ENCODE measurements at regions not wholly inside any gene's neighbourhood (a gene's known extent, or its start where the extent isn't known, plus 50 kb on each side); places are given as distances from the start of the nearest gene placed in this dataset.

DNA sequence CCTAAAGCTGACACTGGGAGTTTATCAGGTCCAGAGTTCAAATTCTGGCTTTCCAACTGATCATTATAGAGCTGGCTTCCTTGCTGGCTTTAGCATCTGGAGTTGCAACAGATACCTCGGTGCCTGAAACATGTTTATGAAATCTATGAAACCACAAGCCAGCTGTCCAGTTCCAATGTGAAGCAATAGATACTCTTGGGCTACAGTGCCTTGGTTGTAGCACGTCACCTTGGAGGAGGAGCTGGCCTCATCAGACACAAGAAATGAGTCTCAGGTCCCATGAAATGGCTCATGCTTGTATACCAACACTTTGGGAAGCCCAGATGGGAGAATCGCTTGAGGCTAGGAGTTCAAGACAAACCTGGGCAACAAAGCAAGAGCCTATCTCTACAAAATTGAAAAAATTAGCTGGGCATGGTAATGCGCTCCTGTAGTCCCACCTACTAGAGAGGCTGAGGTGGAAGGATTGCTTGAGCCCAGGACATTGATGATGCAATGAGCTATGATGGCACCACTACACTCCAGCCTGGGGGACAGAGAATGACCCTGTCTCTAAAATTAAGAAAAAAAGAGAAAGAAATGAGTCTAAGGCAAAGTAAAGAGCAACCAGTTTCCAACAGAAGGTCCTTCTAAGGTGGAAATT lies 132.5 kb upstream of the ZNF648 start:
- DNase-seq (ENCODE audit: low read depth): peak; percentile 84

DNA sequence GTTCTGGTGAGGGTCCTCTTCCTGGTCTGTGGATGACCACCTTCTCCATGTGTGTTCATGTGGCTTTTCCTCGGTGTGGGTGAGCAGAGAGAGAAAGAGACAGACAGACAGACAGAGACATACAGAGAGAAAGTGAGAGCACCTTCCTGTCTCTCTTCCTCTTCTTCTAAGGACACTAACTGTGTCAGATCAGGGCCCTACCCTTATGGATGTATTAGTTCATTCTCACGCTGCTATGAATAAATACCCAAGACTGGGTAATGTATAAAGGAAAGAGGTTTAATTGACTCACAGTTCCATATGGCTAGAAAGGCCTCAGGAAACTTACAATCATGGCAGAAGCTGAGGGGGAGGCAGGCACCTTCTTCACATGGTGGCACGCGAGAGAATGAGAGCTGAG lies 131.5 kb upstream of the ZNF648 start:
- no peak for DNase-seq (ENCODE audit: low read depth)

DNA sequence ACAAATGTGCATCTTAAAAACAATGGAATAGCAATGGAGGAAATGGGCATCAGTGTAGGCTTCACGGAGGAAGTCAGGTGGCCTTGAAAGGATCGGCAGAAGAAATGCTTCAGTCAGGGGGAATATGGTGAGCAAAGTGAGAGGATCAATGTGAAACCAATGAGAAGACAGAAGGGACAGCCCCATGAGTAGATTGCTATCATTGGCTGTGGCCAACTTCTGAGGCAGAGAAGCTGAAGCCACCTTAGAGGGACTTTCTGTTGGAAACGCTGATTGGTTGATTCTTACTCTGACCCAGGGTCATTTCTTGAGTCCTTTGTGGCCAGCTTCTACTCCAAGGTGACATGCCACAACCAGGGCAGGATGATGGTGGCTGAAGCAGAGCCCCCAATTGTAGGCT lies 130.7 kb upstream of the ZNF648 start:
- DNase-seq (ENCODE audit: low read depth): no peak

DNA sequence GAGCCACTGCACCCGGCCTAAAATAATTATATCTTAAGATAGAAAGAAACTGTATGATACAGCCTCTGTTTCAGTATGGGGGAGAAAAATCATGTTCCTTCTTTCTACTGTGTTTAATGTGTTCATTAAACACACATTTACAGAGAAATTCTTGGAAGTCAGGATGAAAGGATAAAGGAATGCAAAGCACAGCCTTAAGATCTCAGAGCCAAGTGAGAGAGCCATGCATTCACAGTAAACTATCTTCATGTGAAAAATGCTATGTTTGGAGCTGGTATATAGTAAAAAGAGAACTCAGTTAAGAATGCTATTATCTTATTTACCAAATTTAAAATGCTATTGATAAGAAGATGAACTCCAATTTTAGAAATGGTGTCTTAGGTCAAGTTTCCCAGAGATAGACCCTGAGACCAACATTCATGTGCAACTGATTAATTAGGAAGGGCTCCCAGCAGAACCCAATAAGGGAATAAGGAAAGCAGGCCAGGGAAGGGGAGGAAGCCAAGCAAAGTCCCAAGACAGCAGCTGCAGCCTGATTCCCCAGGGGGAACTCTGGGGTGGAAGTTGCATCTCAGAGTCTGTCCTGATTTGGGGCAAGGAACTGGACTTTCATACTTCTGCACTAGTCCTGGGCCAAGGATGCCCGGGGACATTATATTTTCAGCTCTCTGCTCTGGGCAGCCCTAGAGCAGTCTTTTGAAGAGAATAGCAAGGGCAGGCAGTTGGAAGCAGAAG lies 130.0 kb upstream of the ZNF648 start:
- DNase-seq (ENCODE audit: low read depth): no peak

DNA sequence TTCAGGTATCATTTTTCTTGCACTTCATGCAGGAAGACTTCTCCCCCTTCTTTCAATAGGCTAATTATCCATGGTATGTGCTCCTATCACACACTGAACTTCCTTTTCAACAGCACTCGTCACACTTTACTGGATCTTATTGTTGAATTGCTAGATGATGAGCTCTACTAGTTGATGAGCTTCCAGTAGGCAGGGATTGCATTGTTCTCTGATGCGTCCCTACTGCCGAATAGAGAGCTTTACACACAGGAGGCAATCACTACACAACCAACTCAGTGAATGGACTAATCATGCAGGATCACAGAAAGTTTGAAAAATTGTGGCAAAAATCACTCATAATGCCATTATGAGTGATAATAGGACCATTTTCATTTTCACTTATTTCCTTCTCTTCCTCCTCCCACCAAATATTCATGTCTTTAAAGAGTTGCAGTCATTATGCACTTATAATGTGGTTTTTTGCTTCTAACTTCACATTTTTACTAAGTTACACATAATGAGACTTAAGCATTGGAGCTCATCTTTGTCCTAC lies 128.1 kb upstream of the ZNF648 start:
- no peak for DNase-seq (ENCODE audit: low read depth)

DNA sequence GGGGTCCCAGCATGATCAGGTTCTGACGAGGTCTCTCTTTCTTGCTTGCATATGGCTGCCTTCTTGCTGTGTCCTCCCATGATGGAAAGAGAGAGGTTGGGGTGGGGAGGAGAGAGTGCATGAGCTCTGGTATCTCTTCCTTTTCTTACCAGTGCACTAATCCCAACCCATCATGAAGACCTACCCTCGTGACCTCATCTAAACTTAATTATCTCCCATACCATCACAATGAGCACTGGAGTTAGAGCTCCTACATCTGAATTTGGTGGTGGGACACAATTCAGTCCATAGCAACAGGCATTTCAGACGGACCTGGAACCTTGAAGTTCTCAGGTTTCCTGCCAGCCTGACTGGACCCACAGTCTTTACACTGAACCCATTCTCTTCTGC lies 125.2 kb upstream of the ZNF648 start:
- DNase-seq (ENCODE audit: low read depth): no peak

DNA sequence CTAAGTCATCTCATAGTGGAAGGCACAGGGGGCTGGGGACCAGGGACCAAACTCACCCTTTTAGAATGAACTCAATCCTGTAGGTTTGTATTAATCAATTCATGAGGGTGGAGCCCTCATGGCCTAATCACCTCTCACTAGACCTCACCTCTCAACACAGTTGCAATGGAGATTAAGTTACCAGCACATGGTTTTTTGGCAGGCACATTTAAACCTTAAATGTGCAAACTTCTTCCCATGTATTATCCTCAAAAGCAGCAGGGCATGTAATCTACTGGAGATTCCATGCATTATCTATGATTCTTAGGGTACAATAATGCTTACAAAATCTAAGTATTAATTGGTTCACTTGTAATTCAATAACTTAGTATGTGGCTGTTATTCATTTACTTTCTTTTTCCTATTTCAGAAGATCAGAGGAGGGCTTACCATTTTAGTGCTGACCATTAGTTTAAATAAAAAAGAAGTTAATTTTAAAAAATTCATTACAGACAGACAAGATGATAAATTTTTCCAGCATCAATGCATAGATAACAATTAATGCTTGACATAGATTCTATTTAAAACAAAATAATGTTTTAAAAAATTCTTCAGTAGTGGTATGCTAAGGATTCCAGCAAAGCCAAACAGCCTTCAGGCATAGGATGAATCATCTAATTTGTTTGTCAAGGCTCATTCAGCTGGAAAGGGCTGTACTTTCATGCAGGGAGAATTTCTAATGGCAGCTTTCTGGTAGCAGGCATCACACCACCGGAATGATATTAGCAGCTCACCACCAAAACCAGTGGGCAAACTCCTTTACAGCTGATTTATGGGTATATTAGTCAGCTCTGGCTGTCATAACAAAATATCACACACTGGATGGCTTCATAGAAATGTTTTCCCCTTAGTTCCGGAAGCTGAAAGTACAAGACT lies 124.6 kb upstream of the ZNF648 start:
- DNase-seq (ENCODE audit: low read depth): peak; percentile 94

DNA sequence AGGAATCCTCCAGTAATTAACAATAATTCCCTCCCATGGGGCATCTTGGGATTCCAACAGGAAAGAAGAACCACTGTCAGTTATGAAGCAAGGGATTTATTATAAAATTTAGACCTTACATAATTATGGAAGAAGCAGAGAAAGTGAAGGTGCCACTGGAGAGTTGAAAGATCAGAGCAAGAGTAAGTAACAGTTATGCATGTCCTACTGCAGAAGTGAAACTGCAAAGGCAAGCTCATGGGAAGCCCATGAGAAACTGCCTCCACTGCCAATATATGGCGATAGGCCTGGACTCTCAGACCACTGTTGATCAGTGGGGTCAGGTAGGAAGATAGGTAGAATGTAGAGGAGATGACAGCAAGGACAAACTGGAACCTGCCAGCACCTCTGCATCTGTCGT lies 123.6 kb upstream of the ZNF648 start:
- no peak for DNase-seq (ENCODE audit: low read depth)

DNA sequence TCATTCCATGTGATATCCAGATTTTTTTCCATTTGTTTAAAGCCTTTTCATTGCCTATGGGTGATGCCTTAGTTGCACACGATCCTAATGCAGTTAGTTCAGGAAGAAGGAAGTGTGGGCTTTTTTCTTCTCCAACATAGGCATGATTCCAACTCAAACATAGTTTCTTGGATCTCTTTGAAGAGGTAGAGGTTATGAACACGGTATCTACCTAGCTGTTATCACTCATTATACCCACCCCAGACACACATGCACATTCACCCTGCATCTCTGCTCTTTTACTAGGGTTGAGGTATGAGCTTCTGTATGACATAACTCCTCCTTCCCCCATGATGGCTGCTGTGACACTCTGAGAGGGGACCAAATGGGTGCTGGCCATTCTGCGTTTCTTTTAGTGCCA lies 122.1 kb upstream of the ZNF648 start:
- no peak for DNase-seq (ENCODE audit: low read depth)

DNA sequence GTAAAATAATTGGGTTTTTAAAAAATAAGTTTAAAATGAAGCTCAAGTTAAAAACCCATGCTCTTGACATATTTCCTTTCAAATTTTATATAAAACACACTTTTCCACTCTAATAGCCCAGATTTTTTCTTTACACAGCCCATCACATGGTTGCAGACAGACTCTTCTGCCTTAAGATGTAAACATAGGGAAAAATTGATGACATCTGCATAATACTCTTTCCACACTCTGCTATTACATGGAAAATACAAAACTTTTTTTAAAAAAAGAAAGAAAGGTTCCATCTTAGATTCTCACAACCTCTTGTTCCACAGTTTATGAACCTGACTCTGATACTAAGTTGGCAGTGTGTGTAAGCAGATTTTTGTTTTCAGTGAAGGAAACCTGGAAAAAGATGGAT lies 120.8 kb upstream of the ZNF648 start:
- DNase-seq (ENCODE audit: low read depth): no peak

DNA sequence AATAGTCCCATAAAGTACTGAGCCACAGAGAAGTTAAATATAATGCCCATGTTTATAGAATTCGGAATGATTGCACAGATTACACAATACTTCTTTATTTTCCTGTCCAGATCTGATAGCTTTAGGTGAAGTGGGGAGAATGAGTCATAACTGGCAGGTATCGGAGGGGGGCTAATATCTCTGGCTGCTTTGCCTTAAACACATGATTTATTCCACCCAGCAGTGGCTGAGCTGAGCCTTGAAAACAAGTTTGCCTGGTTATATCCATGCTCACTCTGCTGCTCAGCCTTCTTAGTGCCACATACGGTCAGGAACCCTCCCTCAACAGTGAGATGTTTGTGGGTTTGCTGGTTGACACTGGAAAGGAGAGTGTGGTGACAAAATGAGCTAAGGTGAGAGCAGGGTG lies 119.7 kb upstream of the ZNF648 start:
- DNase-seq (ENCODE audit: low read depth): no peak

DNA sequence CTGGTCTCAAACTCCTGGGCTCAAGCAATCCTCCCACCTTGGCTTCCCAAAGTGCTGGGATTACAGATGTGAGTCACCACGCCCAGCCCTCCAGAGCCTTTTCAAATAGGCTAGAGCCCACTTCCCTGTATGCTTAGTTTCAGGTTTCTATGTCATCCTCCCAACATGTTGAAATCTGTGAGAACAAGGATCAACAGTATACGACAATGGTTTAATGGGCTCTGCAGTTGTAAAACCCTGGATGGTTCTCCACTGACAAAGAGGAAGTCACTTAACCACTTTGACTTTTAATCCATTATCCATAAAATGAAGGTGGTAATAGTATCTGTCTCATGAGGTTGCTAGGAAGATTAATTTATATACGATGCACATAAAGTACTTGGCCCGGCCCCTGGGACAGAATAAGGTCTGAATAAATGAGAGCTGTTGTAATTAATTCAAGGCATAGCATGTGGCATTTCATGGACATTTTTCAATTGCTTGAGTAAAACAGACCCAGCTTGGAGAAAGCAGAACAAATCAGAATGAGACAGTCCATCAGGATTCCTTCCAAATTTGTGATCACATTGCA lies 113.9 kb upstream of the ZNF648 start:
- DNase-seq (ENCODE audit: low read depth): no peak

DNA sequence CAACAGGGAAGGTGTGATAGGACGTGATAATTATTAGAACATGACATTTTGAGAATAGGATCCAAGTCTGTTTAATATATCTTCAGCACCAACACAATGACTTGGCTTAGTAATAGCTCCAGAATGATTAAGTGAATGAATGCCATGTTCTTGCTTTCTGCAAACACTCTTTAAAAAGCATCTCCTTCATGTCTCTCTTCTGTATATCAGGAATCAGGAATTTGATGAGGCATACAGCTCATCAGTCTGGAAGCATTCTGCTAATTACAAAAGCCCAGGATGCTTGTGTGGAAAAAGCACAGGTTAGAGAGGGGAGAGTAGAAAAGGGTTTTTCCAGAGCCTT lies 113.0 kb upstream of the ZNF648 start:
- DNase-seq (ENCODE audit: low read depth): no peak

DNA sequence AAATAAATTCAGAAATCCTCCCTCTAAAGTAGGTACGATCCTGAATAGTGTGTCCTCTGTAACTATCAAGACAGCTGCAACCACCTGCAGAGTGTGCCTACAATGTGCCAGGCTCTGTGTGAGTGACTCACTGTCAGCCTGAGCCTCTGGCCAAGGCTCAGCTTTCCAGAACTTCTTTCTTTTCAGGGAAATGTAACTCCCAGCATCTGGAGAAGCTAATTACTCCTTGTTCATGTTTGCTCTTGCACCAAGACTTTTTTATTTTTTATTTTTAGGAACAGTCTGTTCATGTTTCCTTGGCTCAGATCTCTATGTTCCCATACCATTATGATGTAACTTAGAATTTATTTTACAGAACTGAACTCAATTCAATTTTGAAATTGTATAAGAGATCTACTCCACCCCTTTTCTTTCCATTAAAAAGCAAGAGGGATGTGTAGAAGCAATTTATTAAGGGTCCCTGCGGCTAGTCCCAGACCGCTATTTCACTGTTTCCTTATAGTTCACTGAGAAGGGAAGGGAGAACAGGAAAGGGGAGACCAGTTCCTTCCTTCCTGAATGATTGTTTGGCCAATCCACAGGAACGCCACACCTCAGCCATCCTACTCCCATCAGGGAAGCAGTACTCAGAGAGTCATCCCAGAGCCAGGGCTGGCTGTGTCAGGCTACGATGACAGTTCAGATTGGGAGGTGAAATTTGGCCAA lies 112.4 kb upstream of the ZNF648 start:
- DNase-seq (ENCODE audit: low read depth): no peak

DNA sequence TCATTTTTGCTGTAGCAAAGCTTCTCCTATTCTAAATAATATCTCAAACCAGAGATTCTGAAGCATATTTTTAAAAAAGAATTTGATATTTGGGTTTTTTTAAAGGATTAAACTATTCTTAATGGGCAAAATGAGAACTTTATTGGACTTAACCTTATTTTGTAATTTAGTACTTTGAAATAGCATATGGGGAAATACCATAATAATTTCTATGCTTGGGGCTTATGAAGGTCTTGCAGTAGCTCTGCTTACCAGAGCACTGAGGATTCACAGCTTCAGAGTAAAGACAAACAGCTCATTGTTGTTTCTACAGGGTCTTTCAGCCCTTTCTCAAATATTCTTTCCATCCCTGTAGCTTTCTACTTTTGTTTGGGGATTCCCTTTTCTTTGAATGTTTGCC lies 111.2 kb upstream of the ZNF648 start:
- DNase-seq (ENCODE audit: low read depth): no peak

DNA sequence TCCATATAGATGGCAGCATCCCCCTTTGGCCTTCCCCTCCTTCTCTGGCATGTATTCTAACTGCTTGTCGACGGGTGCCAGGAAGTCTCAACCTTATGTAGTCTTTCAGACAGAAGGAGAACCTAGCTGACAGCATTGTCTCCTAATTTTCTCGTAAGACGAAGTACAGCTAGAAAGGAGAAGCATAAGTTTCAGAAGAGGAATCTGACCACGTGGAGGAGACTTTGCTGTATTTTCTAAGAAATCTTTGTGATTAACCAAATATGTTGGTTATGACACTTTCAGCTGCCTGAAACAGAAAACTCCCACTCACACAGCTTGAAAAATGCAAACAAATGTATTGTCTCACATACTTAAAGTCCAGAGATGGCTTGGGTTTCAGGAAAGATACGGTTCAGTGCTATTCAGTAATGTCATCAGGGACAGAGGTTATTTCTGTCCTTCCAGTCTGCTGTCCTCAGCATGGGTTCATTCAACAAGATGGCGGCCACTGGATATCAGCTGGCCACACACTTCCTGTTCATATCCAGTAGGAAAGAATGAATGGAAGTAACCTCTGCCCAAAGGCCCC lies 109.5 kb upstream of the ZNF648 start:
- DNase-seq (ENCODE audit: low read depth): no peak

DNA sequence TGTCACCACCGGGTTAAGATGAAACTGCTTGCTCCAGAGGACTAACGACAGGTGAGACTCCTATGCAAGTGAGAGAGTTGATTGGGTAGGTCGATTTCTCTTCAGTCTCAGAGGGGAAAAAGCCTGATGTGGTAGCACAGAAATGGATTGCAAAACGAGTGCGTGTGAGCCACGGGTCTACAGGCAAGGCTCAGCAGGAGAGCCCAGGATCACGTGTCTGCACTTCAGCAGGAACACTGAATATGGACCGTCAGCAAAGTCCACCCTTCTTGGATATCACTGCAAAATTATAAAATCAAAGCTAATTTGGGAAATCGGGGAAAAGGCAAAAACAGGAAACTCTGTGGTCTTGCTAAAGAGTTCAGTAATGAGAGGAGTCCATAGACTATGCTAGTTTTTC lies 107.7 kb upstream of the ZNF648 start:
- DNase-seq (ENCODE audit: low read depth): no peak

DNA sequence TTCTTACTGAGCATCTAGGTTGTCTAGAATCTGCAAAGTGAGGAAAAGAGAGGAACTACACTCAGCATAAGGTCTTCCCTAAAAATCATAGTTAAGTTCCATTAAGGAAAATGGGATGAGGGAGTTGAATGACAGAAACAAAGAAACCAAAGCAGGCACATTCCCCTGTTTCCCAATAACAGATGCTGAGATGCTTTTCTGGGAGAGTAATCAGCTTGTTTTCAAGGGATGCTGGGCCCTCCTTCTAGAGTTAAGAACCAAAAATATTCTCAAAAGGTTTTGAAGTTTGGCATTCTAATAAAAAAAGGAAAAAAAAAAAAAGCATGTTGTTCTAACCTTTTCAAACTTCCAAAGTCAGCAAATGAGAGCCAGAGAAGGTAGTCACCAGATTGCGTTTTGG lies 105.2 kb upstream of the ZNF648 start:
- no peak for DNase-seq (ENCODE audit: low read depth)

DNA sequence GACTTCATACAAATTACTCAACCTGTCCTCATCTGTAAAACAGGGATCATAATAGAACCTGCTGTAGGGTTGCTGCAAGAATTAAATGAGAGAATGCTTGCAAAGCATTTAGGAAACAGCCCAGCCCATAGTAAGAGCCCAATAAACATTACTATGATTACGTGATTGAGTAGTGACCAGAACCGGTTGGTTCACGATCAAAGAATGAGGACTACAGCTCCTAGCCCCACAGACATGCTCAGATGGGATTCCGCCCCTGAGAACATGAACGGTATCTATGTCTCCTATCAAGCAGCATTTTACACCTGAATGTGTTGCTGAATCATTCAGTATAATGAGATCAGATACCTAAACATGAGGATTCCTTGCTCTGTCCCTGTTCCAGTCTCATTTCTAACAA lies 104.8 kb upstream of the ZNF648 start:
- no peak for DNase-seq (ENCODE audit: low read depth)

DNA sequence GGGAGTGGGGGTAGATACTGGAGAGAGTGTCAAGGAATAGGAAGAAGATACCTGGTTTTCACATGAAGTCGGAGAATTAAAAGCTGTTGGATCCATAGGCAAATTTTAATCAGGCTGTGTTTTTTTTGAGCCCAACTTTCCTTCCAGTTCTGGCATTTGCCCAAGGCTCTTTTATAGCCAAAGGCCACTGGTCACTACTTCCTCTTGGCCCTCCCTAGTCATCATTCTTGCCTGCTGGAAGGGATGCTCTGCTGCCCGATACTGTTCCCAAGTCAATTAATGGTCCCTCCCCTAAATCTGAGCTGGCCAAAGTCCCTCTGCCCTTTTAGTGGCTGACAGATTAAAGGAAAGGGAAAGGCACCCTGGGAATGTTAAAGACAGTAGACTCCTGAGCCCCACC lies 102.8 kb upstream of the ZNF648 start:
- DNase-seq (ENCODE audit: low read depth): no peak

DNA sequence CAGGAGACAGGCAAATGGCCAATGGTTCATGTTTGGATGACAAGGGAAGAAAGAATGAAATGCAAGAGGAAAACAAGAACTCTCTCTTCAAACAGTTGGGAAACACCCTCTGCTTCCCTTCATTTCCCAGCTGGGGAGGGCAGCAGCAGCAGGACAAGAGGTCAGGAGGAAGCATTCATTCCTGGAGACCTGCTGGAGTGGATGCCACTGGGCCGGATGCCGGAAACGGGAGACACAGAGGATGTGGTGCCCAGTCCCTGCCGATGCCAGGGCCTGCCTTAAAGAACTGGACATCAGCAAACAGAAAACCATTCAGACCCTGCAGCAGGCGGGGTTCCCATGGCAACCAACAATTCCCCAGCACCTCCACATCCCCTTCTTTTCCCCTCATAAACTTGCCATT lies 102.3 kb upstream of the ZNF648 start:
- DNase-seq (ENCODE audit: low read depth): no peak

DNA sequence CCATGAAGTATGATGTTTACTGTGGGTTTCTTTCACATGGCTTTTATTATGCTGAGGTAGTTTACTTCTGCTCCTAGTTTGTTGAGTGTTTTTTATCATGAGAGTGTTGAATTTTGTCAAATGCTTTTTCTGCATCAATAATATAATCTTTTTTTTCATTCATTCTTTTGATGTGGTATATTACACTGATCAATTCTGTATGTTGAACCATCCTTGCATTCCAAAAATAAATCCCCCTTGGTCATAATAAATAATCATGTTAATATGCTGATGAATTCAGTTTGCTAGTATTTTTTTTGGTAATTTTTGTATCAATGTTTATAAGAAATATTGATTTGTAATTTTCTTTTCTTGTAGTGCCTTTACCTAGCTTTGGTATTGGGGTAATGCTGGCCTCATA lies 97.9 kb upstream of the ZNF648 start:
- no peak for DNase-seq (ENCODE audit: low read depth)

Data from HS-5 (cell line).